Stimulated activated naive B cell treated with anti-CD40 and anti-IgM and Interleukin-4, amounts not matched to agents 10 μg/mL and 1 μg/mL and 100 μg/mL, for 72 hours (primary cell): ENCODE measurements at regions not wholly inside any gene's neighbourhood (a gene's known extent, or its start where the extent isn't known, plus 50 kb on each side); places are given as distances from the start of the nearest gene placed in this dataset.

Experiments used
- ATAC-seq, 2 donors: fragments of 150-1000 bp; cut with Tn5 transposase; replicated peaks; 2 replicates each; pipeline ENCODE4 v1.10.0; 2021; ENCODE audit warnings: moderate library complexity in 1 of 2
- DNase-seq: peaks from one replicate; pipeline ENCODE4 v3.0.0; 2021
- H3K27ac Mint-ChIP-seq: one replicate; pipeline ENCODE4 v1.8.0; 2022; ENCODE audit warnings: mild to moderate bottlenecking, mixed read lengths
- H3K27me3 Mint-ChIP-seq, 2 donors: one replicate each; pipeline ENCODE4 v1.8.0; 2022; ENCODE audit warnings: mixed read lengths in 2 of 2
- H3K36me3 Mint-ChIP-seq, 2 donors: one replicate each; pipeline ENCODE4 v1.8.0; 2022; ENCODE audit warnings: mixed read lengths in 2 of 2, mild to moderate bottlenecking in 1 of 2
- H3K4me1 Mint-ChIP-seq, 2 donors: one replicate each; pipeline ENCODE4 v1.8.0; 2022; ENCODE audit warnings: mixed read lengths in 2 of 2, mild to moderate bottlenecking in 1 of 2
- H3K4me3 Mint-ChIP-seq, 2 donors: one replicate each; pipeline ENCODE4 v1.8.0; 2022; ENCODE audit warnings: mild to moderate bottlenecking in 2 of 2, mixed read lengths in 2 of 2, moderate library complexity in 1 of 2
- H3K9me3 Mint-ChIP-seq, 2 donors: one replicate each; pipeline ENCODE4 v1.8.0; 2022; ENCODE audit warnings: mixed read lengths in 2 of 2, mild to moderate bottlenecking in 1 of 2

DNA sequence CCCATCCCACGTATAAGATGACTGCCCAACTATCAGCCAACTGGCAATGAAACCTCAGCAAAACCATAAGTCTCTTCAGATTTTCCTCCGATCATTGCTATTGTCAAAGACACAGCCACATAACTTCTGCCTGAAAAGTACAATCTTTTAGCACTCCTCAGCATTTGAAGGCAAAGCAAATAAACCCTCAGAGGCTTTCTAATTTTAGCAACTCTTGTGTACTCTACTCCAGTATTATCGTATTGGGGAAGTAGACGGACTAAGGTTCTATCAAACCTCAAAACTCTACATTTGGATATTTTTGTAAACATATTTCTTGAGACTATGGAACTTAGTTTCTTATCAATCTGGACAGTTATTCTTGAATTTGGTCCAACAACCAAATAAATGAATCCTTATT is 1206.2 kb upstream of the NCAM2 start:
- Mint-ChIP-seq H3K9me3 (peaks cover 1 to 4% of the 10 kb centered on the region in 2 donors), H3K27me3 (no peaks in the 10 kb centered on the region), H3K4me3 (no peak overlapping the region), H3K27ac (no peak overlapping the region), H3K36me3 (no peaks in the 10 kb centered on the region), H3K4me1 (no peaks in the 10 kb centered on the region)
- DNase-seq (no peak), ATAC-seq (no peak)

GRCh38 chr21:19807201-19807600 is 1191.0 kb upstream of the NCAM2 start:
- Mint-ChIP-seq H3K4me3 (no peak overlapping the region), H3K4me1 (no peaks in the 10 kb centered on the region), H3K27me3 (no peaks in the 10 kb centered on the region), H3K27ac (no peak overlapping the region), H3K9me3 (peaks cover 0 to 2% of the 10 kb centered on the region in 2 donors), H3K36me3 (no peaks in the 10 kb centered on the region)
- ATAC-seq = no peak
- DNase-seq = no peak

DNA sequence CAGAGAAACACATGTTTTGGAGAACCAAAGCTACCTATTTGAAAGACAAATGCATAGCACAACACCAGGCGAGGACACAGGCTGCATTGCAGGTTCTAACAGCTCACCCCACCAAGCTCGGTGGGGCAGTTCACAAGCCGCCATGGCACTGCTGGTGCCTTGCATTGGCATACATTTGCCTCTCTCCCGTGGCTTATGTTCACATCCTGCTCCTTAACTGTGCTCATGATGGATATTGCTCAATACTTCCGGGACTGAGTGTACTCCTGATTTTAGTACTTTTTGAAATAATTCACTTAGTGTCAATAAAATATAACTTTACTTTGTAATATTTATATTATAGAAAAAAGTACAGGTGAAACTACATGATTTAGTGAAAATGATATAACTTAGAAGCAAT is 1187.4 kb upstream of the NCAM2 start:
- no peaks in the 10 kb centered on the region for H3K36me3 Mint-ChIP-seq
- H3K9me3 Mint-ChIP-seq = peaks cover 2 to 12% of the 10 kb centered on the region in 2 donors
- DNase-seq (no peak), ATAC-seq (no peak)
- H3K27ac Mint-ChIP-seq = no peak overlapping the region
- H3K27me3 Mint-ChIP-seq = no peaks in the 10 kb centered on the region
- H3K4me1 Mint-ChIP-seq = no peaks in the 10 kb centered on the region
- no peak overlapping the region for H3K4me3 Mint-ChIP-seq

- H3K4me3 Mint-ChIP-seq = no peak overlapping the region
- ATAC-seq (no peak), DNase-seq (no peak)
- no peak overlapping the region for H3K27ac Mint-ChIP-seq
- no peaks in the 10 kb centered on the region for H3K36me3 Mint-ChIP-seq
- H3K27me3 Mint-ChIP-seq = no peaks in the 10 kb centered on the region
- H3K9me3 Mint-ChIP-seq = peaks cover 1 to 4% of the 10 kb centered on the region in 2 donors
- no peaks in the 10 kb centered on the region for H3K4me1 Mint-ChIP-seq
Observed at GRCh38 chr21:19830446-19830845, 1167.8 kb upstream of the NCAM2 start.

DNA sequence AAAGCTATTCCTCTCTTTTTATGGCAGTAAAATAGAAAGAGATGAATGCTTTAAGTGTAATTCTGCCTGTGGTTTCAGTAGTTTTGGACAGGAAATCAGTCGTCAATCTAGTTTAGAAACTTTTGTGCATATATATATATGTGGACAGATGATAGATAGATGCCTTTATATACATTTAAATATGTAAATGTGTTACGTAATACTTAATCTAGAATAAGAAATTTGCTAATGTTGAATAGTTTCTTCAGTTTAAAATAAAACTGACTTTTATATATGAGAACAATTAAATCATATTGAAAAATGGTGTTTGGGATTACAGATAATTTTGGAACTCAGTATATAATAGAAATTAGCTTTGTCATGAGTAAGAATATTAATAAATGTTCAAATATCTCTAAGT is 1165.7 kb upstream of the NCAM2 start:
- Mint-ChIP-seq H3K9me3 (peaks cover 1 to 4% of the 10 kb centered on the region in 2 donors), H3K27me3 (no peaks in the 10 kb centered on the region), H3K4me3 (no peak overlapping the region), H3K4me1 (no peaks in the 10 kb centered on the region), H3K27ac (no peak overlapping the region), H3K36me3 (no peaks in the 10 kb centered on the region)
- ATAC-seq (no peak), DNase-seq (no peak)

DNA sequence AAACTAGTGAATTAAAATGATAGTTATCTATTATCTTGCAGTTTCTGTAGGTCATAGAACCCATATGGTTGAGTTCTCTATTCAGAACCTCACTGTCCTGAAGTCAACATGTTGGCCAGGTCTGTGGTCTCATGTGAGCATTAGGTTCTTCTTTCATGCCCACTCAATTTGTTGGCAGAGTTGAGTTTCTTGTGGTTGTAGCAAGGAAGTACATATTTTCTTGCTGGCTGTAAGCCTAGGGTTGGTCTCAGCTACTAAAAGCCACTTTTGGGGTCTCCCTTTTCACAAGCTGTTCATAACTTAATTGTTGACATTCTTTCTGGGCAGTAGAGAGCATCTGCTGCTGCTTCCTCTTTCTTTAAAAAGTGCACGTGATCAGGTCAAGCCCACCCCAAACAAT is 1165.1 kb upstream of the NCAM2 start:
- H3K9me3 Mint-ChIP-seq = peaks cover 1 to 4% of the 10 kb centered on the region in 2 donors

DNA sequence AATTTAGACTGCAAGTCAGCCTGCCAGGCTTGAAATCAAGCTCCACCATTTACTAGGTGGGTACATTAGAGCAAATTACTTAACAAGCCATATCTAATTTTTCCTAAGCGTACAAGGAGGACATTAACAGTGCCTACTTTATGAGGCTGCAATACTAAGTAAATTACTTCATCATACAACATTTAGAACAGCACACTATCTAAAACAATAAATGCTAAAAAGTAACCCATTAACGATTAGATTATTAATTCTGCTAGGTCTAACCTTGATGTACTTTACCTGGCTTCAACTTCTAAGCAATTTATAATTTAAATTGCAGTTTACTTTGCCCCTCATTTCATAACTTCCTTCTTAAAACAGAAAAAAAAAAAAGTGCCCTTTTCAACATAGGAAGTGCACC is 1155.6 kb upstream of the NCAM2 start:
- Mint-ChIP-seq H3K4me1 (no peaks in the 10 kb centered on the region), H3K36me3 (no peaks in the 10 kb centered on the region), H3K9me3 (no peaks in the 10 kb centered on the region), H3K4me3 (no peak overlapping the region), H3K27me3 (no peaks in the 10 kb centered on the region), H3K27ac (no peak overlapping the region)
- ATAC-seq = no peak
- DNase-seq = no peak

More for the DNA sequence above, 1165.1 kb upstream of the NCAM2 start:
- Mint-ChIP-seq H3K4me3 (no peak overlapping the region), H3K36me3 (no peaks in the 10 kb centered on the region), H3K27ac (no peak overlapping the region), H3K27me3 (no peaks in the 10 kb centered on the region), H3K4me1 (no peaks in the 10 kb centered on the region)
- no peak for DNase-seq
- no peak for ATAC-seq

GRCh38 chr21:19844334-19844733 is 1153.9 kb upstream of the NCAM2 start:
- H3K27me3 Mint-ChIP-seq = no peaks in the 10 kb centered on the region
- H3K4me3 Mint-ChIP-seq = no peak overlapping the region
- DNase-seq = no peak
- H3K27ac Mint-ChIP-seq = no peak overlapping the region
- no peak for ATAC-seq
- H3K4me1 Mint-ChIP-seq = no peaks in the 10 kb centered on the region
- no peaks in the 10 kb centered on the region for H3K36me3 Mint-ChIP-seq
- no peaks in the 10 kb centered on the region for H3K9me3 Mint-ChIP-seq

DNA sequence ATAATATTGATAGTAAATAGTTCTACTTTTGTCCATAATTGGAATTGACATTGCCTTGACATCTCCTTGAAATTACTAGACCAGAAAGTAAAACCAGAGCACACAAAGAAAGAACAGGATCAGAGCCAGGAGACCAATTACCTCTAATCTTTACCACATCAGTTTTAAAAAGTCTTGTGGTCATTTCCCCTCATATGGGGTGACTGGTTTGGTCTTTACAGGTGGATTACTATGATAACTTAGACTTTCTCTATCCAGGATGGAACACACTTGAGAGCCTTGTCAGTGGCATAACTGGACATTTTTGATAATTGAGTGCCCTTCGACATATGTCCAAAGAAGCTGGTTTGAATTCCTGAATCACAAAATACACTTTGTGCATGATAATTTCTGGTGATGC is 1148.1 kb upstream of the NCAM2 start:
- no peak for ATAC-seq
- Mint-ChIP-seq H3K27ac (no peak overlapping the region), H3K9me3 (no peaks in the 10 kb centered on the region), H3K36me3 (no peaks in the 10 kb centered on the region), H3K27me3 (no peaks in the 10 kb centered on the region), H3K4me3 (no peak overlapping the region), H3K4me1 (no peaks in the 10 kb centered on the region)
- no peak for DNase-seq

GRCh38 chr21:19853061-19853460 is 1145.1 kb upstream of the NCAM2 start:
- H3K4me3 Mint-ChIP-seq = no peak overlapping the region
- no peaks in the 10 kb centered on the region for H3K27me3 Mint-ChIP-seq
- H3K36me3 Mint-ChIP-seq = no peaks in the 10 kb centered on the region

GRCh38 chr21:19853709-19854575 is 1144.3 kb upstream of the NCAM2 start:
- Mint-ChIP-seq H3K36me3 (no peaks in the 10 kb centered on the region), H3K4me1 (no peaks in the 10 kb centered on the region), H3K4me3 (no peak overlapping the region), H3K9me3 (peaks cover 0 to 2% of the 10 kb centered on the region in 2 donors), H3K27me3 (no peaks in the 10 kb centered on the region), H3K27ac (no peak overlapping the region)
- no peak for DNase-seq
- no peak for ATAC-seq

More at GRCh38 chr21:19853061-19853460, 1145.1 kb upstream of the NCAM2 start:
- H3K27ac Mint-ChIP-seq = no peak overlapping the region
- no peak for DNase-seq
- no peak for ATAC-seq
- no peaks in the 10 kb centered on the region for H3K4me1 Mint-ChIP-seq
- peaks cover 0 to 2% of the 10 kb centered on the region in 2 donors for H3K9me3 Mint-ChIP-seq

DNA sequence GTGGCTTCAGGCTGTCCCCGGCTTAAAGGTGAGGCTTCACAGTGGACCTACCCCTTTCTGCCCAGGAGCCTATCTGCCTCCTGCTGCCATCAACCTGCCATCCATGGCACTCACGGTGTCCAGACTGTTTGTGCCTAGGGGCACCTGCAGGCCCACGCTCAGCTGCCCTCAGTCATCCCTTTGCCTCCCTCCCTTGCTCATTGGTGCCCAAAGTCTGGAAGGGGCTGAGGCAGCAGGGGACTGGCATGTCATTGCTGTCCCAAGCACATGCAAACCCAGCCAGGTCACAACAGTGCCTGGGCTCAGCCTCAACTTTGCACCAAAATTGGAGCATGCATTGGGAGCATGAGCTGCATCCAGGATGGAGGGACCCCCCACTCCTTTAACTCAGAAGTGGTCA is 1142.7 kb upstream of the NCAM2 start:
- DNase-seq = no peak
- Mint-ChIP-seq H3K4me3 (no peak overlapping the region), H3K27me3 (no peaks in the 10 kb centered on the region), H3K36me3 (no peaks in the 10 kb centered on the region), H3K9me3 (peaks cover 0 to 2% of the 10 kb centered on the region in 2 donors), H3K4me1 (no peaks in the 10 kb centered on the region), H3K27ac (no peak overlapping the region)
- ATAC-seq = no peak

DNA sequence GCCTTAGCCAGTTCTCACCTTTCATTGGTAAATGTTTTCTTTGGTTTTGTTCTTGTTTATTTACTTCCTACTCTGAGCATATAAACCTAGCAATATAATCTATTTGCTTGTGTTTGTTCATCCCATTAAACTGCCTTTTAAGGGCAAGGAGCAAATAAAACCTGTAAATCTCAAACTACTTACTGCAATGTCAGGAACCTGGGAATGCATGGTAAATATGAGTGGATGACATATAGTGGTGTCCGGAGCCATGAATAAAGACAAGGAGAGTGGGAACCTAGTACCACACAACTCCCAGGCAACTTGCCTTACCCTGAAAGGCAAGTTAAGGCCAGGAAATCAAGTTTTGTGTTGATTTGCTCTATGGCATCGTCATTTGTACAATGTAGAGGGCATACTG is 1133.7 kb upstream of the NCAM2 start:
- no peaks in the 10 kb centered on the region for H3K36me3 Mint-ChIP-seq
- DNase-seq (no peak), ATAC-seq (no peak)
- no peak overlapping the region for H3K27ac Mint-ChIP-seq
- no peaks in the 10 kb centered on the region for H3K27me3 Mint-ChIP-seq
- no peak overlapping the region for H3K4me3 Mint-ChIP-seq
- no peaks in the 10 kb centered on the region for H3K4me1 Mint-ChIP-seq
- peaks cover 0 to 3% of the 10 kb centered on the region in 2 donors for H3K9me3 Mint-ChIP-seq

- no peaks in the 10 kb centered on the region for H3K27me3 Mint-ChIP-seq
- no peaks in the 10 kb centered on the region for H3K36me3 Mint-ChIP-seq
- no peaks in the 10 kb centered on the region for H3K4me1 Mint-ChIP-seq
- no peak overlapping the region for H3K4me3 Mint-ChIP-seq
- ATAC-seq (no peak), DNase-seq (no peak)
- no peak overlapping the region for H3K27ac Mint-ChIP-seq
- H3K9me3 Mint-ChIP-seq = peaks cover 0 to 3% of the 10 kb centered on the region in 2 donors
Observed at GRCh38 chr21:19870682-19871081, 1127.5 kb upstream of the NCAM2 start.

GRCh38 chr21:19874521-19874920 is 1123.7 kb upstream of the NCAM2 start:
- no peak for ATAC-seq
- H3K27ac Mint-ChIP-seq = no peak overlapping the region
- no peaks in the 10 kb centered on the region for H3K27me3 Mint-ChIP-seq
- no peak for DNase-seq
- H3K9me3 Mint-ChIP-seq = peaks cover 3 to 4% of the 10 kb centered on the region in 2 donors
- H3K36me3 Mint-ChIP-seq = no peaks in the 10 kb centered on the region
- no peak overlapping the region for H3K4me3 Mint-ChIP-seq
- no peaks in the 10 kb centered on the region for H3K4me1 Mint-ChIP-seq
